HG02938 (cell line): ENCODE measurements at regions not wholly inside any gene's neighbourhood (a gene's known extent, or its start where the extent isn't known, plus 50 kb on each side); places are given as distances from the start of the nearest gene placed in this dataset.

ENCODE experiments used
- ATAC-seq: cut with Tn5 transposase; IDR thresholded peaks from one replicate; pipeline ENCODE4 v1.9.1; 2021; ENCODE audit warnings: mild to moderate bottlenecking, moderate library complexity; ENCODE audit not compliant: unreplicated experiment

GRCh38 chr3:66592016-66592761 lies 91.4 kb upstream of the LRIG1 start:
- no peak for ATAC-seq

GRCh38 chr3:66592927-66593625 lies 92.3 kb upstream of the LRIG1 start:
- ATAC-seq: no peak

GRCh38 chr3:66593978-66594377 lies 93.2 kb upstream of the LRIG1 start:
- no peak for ATAC-seq

GRCh38 chr3:66597308-66597863 lies 96.6 kb upstream of the LRIG1 start:
- no peak for ATAC-seq

- no peak for ATAC-seq
Observed at GRCh38 chr3:66598168-66598567, 97.3 kb upstream of the LRIG1 start.

GRCh38 chr3:66602237-66602636 lies 101.4 kb upstream of the LRIG1 start:
- no peak for ATAC-seq

- ATAC-seq: no peak
Observed at GRCh38 chr3:66602691-66603090, 101.9 kb upstream of the LRIG1 start.

- ATAC-seq: no peak
Observed at GRCh38 chr3:66603151-66603611, 102.4 kb upstream of the LRIG1 start.

- ATAC-seq: no peak
Observed at GRCh38 chr3:66604481-66604880, 103.7 kb upstream of the LRIG1 start.

GRCh38 chr3:66606126-66606525 lies 105.3 kb upstream of the LRIG1 start:
- ATAC-seq: no peak

GRCh38 chr3:66606868-66607267 lies 106.0 kb upstream of the LRIG1 start:
- no peak for ATAC-seq

- ATAC-seq: no peak
Observed at GRCh38 chr3:66609660-66610561, 109.1 kb upstream of the LRIG1 start.

GRCh38 chr3:66610562-66610909 lies 109.7 kb upstream of the LRIG1 start:
- ATAC-seq: no peak

GRCh38 chr3:66615643-66616301 lies 115.0 kb upstream of the LRIG1 start:
- no peak for ATAC-seq

- no peak for ATAC-seq
Observed at GRCh38 chr3:66617351-66617750, 116.5 kb upstream of the LRIG1 start.

GRCh38 chr3:66618066-66618465 lies 117.2 kb upstream of the LRIG1 start:
- ATAC-seq: no peak

GRCh38 chr3:66620296-66620695 lies 119.5 kb upstream of the LRIG1 start:
- ATAC-seq: no peak

- no peak for ATAC-seq
Observed at GRCh38 chr3:66622756-66623457, 122.1 kb upstream of the LRIG1 start.

GRCh38 chr3:66625505-66626216 lies 124.8 kb upstream of the LRIG1 start:
- no peak for ATAC-seq
